Esophagus (tissue), 2 donors: ENCODE measurements at regions not wholly inside any gene's neighbourhood (a gene's known extent, or its start where the extent isn't known, plus 50 kb on each side); places are given as distances from the start of the nearest gene placed in this dataset.
"Not testable (repeated sequence)": the region's sequence is repeated elsewhere in the genome, so short reads cannot be mapped to it uniquely, and the experiment has no call there.

Experiments
- H3K27ac ChIP-seq, 2 donors: one replicate each; pipeline ENCODE4 v1.5.1; 2013; ENCODE audit warnings: low read depth in 2 of 2, mild to moderate bottlenecking in 2 of 2, inconsistent platforms in 1 of 2, low read length in 1 of 2, moderate library complexity in 1 of 2
- H3K27me3 ChIP-seq, 2 donors: one replicate each; pipeline ENCODE4 v1.6.1; 2013; ENCODE audit warnings: low read length in 2 of 2, control low read depth in 1 of 2, mild to moderate bottlenecking in 1 of 2; ENCODE audit not compliant: insufficient read depth in 2 of 2, control insufficient read depth in 1 of 2
- H3K36me3 ChIP-seq, 2 donors: one replicate each; pipeline ENCODE4 v1.6.1; 2013; ENCODE audit warnings: low read length in 1 of 2; ENCODE audit not compliant: control insufficient read depth in 2 of 2, insufficient read depth in 2 of 2
- H3K4me1 ChIP-seq, 2 donors: one replicate each; pipeline ENCODE4 v1.6.1; 2013; ENCODE audit warnings: low read length in 1 of 2; ENCODE audit not compliant: control insufficient read depth in 2 of 2, insufficient read depth in 2 of 2
- H3K4me3 ChIP-seq, 2 donors: one replicate each; pipeline ENCODE4 v1.5.1; 2013; ENCODE audit warnings: low read length in 2 of 2, mild to moderate bottlenecking in 2 of 2, low read depth in 1 of 2, moderate library complexity in 1 of 2
- H3K9me3 ChIP-seq, 2 donors: one replicate each; pipeline ENCODE4 v1.6.1; 2013; ENCODE audit warnings: mild to moderate bottlenecking in 2 of 2, low read depth in 1 of 2, low read length in 1 of 2, moderate library complexity in 1 of 2; ENCODE audit not compliant: control insufficient read depth in 2 of 2, insufficient read depth in 1 of 2
- WGBS, 2 donors: extraction: QIAGEN DNeasy Blood & Tissue Kit; methylation state at CpG; one replicate each; pipeline ENCODE4 v1.1.7; 2013; 5-methylcytosine and 5-hydroxymethylcytosine counted together
- donor health status: healthy with polysubstance abuse.
- donor health status: Bipolar disorder and iron deficiency.

DNA sequence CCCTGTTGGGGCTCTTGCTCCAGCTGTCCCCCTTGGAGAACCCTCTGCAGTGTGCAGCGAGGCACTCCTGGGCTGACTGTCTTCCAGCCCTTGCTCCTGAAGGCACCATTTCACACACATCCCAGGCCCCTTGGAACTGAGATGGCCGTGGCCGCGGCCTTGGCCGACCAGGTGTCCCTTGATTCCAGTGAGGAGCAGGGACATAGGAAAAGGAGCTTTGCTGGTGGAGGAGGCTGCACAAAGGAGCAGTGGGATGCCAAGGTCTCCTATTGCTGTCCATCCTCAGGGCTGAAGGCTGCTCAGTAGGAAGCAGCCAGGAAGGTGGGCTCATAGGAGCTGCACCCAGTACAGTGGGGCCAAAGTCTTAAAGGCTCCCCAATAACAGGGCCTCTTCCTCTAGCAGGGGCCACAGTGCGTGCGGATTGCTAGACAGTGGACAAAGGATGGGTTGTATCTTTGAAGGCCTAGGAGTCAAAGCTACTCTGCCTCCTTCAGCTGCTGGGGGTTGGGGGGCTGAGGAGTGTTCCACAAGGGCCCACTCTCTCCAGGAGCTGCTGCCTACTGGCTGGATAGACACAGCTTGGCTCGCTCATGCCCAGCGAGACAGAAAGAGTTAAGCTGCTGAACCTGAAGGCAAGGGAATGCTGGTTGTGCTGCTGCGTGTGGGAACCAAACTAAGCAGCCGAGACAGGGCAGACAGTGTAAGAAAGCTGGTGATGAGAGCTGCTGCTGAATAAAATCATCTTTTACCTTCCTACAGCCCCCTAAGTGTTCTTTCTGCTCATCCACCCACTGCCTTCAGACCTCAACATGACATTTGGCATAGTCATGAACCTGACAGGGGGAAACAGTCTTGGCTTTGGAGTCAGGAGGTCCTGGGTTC is 891.9 kb upstream of the ZNF722 start:
- H3K4me3 ChIP-seq = no peak overlapping the region
- H3K27me3 ChIP-seq = no peaks in the 10 kb centered on the region
- H3K4me1 ChIP-seq = no peaks in the 10 kb centered on the region
- H3K36me3 ChIP-seq = no peaks in the 10 kb centered on the region
- peaks cover 8 to 22% of the 10 kb centered on the region in 2 donors for H3K9me3 ChIP-seq
- WGBS, 2 donors = 83% methylated on average over 11 of the region's 11 CpGs
- H3K27ac ChIP-seq = no peak overlapping the region

DNA sequence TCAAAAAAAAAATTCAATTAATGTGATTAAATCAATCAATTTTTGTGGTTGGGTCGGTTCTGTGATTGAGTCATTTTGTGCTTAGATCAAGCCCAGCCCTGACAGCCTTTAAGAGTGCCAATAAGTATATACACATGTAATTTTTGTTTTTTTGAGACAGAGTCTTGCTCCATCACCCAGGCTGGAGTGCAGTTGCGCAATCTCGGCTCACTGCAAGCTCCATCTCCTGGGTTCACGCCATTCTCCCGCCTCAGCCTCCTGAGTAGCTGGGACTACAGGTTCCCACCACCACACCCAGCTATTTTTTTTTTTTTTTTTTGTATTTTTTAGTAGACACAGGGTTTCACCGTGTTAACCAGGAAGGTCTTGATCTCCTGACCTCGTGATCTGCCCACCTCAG is 887.1 kb upstream of the ZNF722 start:
- 69 to 74% methylated on average over 7 of the region's 7 CpGs for WGBS, 2 donors
- H3K36me3 ChIP-seq, H3K4me1 ChIP-seq, H3K4me3 ChIP-seq, H3K27me3 ChIP-seq, H3K27ac ChIP-seq: not testable (repeated sequence)
- H3K9me3 ChIP-seq = peaks cover 24 to 35% of the 10 kb centered on the region in 2 donors

DNA sequence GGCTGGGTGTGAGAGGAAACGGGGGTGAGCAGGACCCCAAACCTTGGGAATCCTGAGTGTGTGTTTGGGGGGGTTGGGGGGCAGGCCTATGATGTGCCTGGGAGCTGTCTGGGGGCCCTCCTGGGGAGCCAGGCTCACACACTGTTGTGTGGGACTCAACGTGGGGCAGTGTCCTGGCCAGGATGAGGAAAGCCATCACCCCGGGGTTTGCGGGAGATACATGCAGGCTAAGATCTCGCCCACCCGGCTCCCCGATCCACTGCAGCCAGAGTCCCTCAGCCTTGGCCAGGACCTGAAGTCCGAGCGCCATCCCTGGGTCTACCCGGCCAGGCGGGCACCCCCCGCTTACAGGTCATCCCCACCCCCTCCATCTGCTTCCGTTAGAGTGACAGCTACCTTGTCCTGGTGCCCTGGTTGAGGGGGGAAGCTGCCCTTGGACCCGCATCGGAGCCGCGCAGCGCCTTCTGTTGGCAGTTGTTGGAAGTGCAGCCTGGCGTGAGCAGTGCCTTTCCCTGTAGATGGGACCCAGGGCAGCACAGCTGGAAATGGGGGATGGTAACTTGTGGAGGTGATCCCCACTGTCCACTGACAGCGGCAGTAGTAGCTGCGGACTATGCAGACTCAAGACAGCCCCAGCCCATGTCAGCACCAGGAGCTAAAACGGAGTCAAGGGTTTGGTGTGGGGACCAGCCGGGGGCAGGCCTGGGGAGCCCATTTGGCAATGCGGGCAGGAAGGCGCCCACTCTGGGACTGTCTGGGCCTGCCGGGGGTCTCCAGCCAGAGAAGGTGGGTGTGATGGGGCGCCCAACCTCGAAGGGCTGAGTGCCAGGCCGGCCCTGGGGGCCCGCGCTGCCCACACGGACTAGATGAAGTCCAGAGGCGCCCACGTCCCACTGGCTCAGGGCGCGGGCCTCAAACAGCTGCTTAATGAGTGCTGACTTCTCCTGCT is 885.6 kb upstream of the ZNF722 start:
- Histone ChIP-seq H3K36me3 (no peaks in the 10 kb centered on the region), H3K27me3 (peaks cover 0 to 2% of the 10 kb centered on the region in 2 donors), H3K4me1 (no peaks in the 10 kb centered on the region), H3K9me3 (peaks cover 24 to 28% of the 10 kb centered on the region in 2 donors), H3K4me3 (no peak overlapping the region), H3K27ac (no peak overlapping the region)
- 85 to 89% methylated on average over 36 of the region's 36 CpGs for WGBS, 2 donors

DNA sequence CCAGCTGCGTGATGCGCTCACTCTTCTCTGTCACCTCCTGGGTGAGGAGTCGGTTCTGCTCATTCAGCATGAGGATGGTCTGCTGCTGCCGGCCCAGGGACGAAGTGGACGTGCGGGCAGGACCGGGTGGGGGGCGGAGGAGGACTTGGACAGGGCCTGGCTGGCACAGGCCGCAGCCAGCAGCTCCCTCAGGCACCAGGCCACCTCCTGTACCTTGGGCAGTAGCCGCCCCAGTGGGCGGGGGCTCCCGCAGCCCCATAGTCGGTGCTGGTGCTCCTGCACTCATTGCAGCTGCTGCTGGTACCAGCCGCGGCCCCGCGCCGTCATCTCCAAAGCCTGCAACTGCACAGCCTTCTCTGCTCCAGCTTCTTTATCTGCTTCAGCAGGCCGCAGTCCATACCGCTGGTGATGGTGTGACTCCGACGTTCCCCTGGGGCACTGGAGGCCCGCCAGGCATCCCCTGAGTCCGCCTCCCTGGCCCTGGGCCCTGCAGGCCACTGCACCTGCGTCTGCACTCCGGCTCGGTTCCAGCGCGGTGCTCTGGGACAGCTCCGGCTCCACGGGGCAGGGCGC is 884.9 kb upstream of the ZNF722 start:
- 79 to 82% methylated on average over 33 of the region's 33 CpGs for whole genome bisulfite sequencing, 2 donors
- H3K27me3 ChIP-seq = peaks cover 0 to 2% of the 10 kb centered on the region in 2 donors
- no peaks in the 10 kb centered on the region for H3K36me3 ChIP-seq
- H3K4me3 ChIP-seq = no peak overlapping the region
- H3K9me3 ChIP-seq = peaks cover 24 to 28% of the 10 kb centered on the region in 2 donors
- H3K27ac ChIP-seq = no peak overlapping the region
- no peaks in the 10 kb centered on the region for H3K4me1 ChIP-seq

DNA sequence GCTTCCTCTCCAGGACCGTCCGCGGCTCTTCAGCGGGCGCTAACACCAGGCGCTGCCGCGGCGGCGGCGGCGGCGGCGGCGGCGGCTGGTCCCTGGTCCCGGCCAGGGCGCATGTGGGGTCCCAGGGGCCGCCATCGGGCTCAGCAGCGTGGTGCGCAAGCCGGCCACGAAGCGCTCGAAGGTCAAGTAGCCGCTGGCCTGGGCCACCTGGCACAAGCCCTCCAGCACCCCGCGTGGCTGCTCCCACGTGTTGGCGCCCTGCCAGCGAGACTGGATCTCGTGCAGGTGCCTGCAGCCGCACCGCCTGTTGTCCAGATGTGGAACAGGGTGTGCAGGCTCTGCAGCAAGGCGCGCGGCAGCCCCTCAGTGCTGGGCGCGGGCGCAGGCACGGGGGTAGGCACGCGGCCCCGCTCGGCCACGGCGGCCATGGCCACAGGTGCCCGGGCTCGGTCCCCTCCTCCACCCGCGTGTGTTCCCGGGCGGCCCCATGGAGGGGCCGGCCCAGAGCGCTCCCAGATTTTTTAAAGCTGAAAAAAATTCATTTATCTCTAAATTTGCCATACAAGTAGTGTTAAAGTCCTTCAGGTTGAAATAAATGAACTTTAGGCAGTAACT is 884.2 kb upstream of the ZNF722 start:
- Histone ChIP-seq H3K9me3 (peaks cover 24 to 28% of the 10 kb centered on the region in 2 donors), H3K4me3 (no peak overlapping the region), H3K27me3 (peaks cover 0 to 2% of the 10 kb centered on the region in 2 donors), H3K4me1 (no peaks in the 10 kb centered on the region), H3K36me3 (no peaks in the 10 kb centered on the region), H3K27ac (no peak overlapping the region)
- 70 to 73% methylated on average over 31 to 56 of the region's 56 CpGs for WGBS, 2 donors
